GM21447 (cell line): ENCODE measurements at regions not wholly inside any gene's neighbourhood (a gene's known extent, or its start where the extent isn't known, plus 50 kb on each side); places are given as distances from the start of the nearest gene placed in this dataset.

ENCODE experiments used
- ATAC-seq: cut with Tn5 transposase; IDR thresholded peaks from one replicate; pipeline ENCODE4 v1.9.1; 2021; ENCODE audit not compliant: unreplicated experiment

- ATAC-seq: no peak
These were observed 860.7 kb downstream of the PCDH7 start for GRCh38 chr4:31580843-31581242.

DNA sequence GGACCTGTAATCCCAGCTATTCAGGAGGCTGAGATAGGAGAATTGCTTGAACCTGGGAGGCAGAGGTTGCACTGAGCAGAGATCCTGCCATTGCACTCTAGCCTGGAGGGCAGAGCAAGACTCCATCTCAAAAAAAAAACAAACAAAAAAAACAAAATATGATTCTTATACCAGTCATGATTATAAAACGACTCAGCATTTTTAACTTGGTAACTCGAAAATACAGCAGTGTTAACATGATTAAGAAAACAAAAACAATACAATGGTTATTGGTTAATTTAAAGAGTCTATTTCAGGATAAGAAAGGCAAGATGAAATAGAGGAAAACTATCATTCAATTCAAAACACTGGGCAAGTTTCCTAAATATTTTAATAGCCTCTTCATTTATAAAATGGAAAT is 865.3 kb downstream of the PCDH7 start:
- ATAC-seq: no peak

GRCh38 chr4:31592293-31592692 is 872.1 kb downstream of the PCDH7 start:
- no peak for ATAC-seq

GRCh38 chr4:31595496-31595895 is 875.3 kb downstream of the PCDH7 start:
- no peak for ATAC-seq

DNA sequence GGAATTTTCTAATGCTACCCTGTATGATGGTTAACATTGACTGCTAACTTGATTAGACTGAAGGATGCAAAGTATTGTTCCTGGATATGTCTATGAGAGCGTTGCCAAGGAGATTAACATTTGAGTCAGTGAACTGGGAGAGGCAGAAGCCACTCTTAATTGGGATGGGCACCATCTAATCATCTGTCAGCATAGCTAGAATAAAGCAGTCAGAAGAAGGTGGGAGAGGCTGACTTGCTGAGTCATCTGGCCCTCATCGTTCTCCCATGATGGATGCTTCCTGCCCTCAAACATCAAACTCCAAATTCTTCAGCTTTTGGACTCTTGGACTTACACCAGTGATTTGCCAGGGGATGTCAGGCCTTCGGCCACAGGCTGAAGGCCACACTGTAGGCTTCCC is 878.5 kb downstream of the PCDH7 start:
- ATAC-seq: no peak

- ATAC-seq: no peak
These were observed 881.6 kb downstream of the PCDH7 start for GRCh38 chr4:31601793-31602192.

DNA sequence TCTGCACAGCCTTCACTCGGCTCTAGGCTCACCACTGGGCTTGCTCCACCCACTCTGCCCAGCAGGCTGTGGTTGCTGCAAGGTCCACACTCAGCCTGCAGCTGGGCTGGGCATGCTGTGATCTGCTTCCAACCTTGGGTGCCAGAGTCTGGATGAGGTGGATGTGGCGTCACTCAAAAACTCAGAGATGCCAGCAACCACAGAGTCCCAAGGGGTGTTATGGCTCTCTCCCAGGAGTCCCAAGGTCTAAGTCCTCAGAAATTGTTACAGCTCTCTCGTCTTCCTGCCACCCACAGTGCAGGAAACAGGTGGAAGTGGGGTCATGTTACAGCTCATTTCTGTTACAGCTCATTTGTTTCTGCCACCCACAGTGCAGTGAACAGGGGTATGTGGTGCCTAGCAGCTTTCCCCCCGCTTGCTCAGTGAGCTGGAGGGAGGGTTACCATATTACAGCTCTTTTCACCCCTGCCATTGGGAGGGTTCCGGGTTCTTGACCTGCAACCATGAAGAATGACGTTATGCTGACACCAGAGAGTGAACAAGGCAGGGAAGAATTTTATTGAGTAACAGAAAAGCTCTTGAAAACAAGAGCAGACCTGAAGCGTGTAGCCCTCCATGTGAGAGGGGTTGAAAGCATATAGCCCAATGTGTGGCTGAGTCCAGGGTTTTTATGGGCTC is 893.9 kb downstream of the PCDH7 start:
- ATAC-seq: no peak

DNA sequence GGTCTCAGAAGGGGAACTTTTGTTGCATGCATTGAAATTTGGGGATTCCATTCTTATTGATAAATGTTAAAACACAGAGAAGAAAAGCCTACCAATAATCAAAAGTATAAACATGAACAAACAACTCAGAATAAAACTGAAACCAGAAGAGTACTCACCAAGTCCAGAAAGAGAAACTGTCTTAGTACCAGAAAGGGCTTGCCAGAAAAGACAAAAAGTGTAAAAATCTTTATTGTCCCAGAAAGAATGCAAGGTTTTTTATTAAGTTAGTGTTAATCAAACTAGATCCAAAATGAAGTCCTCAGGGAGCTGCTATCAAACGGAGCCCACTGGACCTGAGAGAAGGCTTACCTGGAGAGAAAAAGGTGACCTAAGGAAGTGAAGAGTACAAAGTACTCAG is 897.5 kb downstream of the PCDH7 start:
- no peak for ATAC-seq

DNA sequence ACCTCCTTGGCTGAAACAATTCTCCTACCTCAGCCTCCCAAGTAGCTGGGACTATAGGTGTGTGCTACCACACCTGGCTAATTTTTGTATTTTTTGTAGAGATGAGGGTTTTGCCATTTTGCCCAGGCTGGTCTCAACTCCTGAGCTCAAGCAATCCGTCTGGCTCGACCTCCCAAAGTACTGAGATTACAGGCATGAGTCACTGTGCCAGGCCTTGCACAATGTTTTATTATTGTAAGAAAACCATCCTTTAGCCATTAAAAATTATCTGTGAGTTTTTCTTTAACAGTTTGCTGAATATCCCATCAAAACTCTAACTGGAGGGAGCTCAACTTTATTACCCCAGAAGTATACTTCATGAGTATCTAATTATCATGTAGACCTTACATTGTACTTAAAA is 900.3 kb downstream of the PCDH7 start:
- ATAC-seq: no peak

DNA sequence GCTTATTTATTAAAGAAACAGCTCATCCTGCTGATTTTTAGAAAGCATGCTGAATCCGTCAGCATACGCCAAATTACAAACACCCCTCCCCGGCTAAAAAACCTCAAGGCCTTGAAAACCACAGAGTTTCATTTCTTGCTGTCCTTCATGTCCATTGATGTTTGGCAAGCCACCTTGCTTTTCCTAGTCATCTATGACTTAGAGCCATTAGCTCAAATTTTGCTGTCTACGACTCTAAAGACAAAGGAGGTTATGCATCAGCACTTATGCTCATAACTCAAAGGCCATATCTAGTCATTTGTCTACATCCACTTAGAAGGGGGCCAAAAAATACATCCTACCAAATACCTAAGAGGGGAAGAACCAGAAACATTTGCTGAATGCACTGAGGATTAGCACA is 925.1 kb downstream of the PCDH7 start:
- no peak for ATAC-seq

DNA sequence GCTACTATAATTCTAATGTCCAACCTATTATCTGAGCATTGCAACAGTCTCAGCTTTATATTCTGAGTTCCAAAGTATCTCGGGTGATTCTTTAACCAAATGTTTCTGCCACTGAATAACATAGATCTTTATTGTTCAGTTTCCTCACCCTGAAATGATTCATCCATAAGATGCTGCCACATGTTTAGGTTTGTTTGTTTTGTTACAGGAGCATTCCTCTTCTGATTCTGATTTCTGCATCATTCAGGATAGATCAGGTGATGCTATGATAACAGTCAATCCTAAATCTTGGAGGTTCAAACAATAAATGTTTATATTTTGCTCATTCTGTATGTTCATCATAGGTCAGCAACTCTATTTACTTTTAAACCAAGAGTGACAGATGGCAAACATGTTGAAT is 927.6 kb downstream of the PCDH7 start:
- no peak for ATAC-seq

DNA sequence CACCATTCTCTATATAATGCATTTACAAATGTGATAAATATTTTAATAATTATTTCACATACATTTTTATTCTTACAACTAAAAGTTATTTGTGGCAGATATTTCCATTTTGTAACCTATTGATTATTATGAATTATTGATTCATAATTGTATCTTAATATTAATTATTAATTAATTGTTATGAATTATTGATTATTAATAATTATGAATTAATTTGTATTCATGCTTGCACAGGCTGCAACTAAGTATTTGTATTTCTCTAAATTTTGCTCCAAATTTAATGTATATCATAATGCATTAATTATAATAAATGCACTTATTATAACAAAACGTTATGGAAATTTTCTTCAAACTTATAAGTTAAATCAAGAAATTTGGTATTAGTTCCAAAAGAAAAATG is 929.7 kb downstream of the PCDH7 start:
- no peak for ATAC-seq

GRCh38 chr4:31651541-31651940 is 931.4 kb downstream of the PCDH7 start:
- no peak for ATAC-seq

GRCh38 chr4:31655328-31655727 is 935.2 kb downstream of the PCDH7 start:
- no peak for ATAC-seq

GRCh38 chr4:31657859-31658570 is 937.8 kb downstream of the PCDH7 start:
- ATAC-seq: no peak

- ATAC-seq: no peak
These were observed 940.7 kb downstream of the PCDH7 start for GRCh38 chr4:31660916-31661315.

GRCh38 chr4:31662951-31663350 is 942.8 kb downstream of the PCDH7 start:
- no peak for ATAC-seq

DNA sequence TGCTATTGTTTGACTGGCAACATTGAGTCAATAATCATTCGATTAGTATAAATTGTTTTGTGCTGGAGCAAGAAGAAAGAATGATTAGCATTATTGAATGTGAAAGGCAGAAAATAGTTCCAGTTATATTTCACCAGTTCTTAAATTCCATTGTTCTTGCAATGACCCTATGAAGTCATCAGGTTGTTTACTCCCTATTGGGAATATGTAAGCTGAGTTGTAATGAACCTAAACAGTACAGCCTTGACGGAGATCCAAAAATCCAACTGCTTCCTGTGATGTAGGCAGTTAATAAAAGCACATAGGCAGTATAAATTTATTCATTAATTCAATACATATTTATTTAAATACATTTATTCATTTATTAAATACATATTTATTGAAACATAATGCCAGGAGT is 947.5 kb downstream of the PCDH7 start:
- ATAC-seq: no peak

DNA sequence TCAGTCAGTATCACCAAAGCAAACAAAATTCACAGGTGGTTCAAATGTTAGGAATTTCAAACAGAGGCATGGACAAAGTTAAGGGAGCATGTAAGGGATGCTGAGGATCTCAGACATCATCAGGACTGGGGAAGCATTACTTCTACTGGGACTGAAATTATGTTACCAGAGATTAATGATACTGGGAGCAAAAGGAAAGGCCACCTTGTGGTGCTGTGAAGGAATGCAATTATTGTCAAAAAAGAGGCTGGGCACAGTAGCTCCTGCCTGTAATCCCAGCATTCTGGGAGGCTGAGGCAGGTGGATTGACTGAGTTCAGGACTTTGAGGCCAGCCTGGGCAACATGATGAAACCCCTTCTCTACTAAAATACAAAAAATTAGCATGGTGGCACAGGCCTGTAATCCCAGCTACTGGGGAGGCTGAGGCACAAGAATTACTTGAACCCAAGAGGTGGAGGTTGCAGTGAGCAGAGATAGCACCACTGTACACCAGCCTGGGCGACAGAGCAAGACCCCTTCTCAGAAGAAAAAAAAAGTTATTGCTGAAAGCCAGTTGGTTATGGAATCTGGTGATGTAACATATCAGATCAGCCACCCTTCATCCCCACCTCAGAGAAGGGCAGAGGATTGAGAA is 954.3 kb downstream of the PCDH7 start:
- ATAC-seq: no peak

DNA sequence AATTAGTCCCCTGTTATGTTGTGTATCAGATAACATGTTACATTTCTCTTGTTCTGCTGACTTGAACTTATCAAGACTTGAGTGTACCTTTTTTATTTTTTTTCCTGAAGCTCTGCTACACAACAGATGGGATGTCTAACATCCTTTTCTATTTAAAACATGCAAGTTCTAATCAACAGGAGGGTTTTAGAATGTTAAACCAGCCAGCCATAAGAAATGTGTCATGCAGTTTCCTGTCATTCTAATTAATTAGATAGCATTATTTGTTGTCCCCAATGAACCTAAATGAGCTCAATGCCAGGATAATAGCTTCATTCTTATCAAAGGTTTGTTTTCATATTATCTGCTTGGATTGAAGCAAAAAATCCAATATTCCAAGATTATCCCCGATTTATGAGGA is 958.2 kb downstream of the PCDH7 start:
- ATAC-seq: no peak

DNA sequence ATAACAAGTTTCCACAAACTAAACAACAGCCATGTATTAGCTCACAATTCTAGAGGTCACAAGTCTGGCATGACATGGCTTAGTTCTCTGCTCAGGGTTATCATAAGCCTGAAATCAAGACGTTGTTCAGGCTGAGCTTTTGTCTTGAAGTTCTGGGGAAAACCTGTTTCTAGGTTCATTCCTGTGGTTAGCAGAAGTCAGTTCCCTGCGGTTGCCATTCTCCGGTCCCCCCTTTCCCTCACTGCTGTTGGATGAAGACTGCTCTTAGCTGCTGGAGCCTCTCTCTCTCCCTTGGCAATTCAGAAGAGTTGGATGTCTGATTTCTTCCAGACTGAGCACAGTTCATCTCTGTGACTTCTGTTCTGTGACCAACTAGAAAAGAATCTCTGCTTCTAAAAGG is 962.6 kb downstream of the PCDH7 start:
- no peak for ATAC-seq

GRCh38 chr4:31687717-31688342 is 967.7 kb downstream of the PCDH7 start:
- ATAC-seq: no peak
